UCSD-AML1 (cell line): ENCODE measurements at regions not wholly inside any gene's neighbourhood (a gene's known extent, or its start where the extent isn't known, plus 50 kb on each side); places are given as distances from the start of the nearest gene placed in this dataset.
"Not testable (repeated sequence)": the region's sequence is repeated elsewhere in the genome, so short reads cannot be mapped to it uniquely, and the experiment has no call there.

Experiments used
- DNase-seq: peaks from one replicate; lab custom pipeline; 2025; ENCODE audit not compliant: unreplicated experiment; lab: John Stamatoyannopoulos, UW

- no peak for DNase-seq
Observed at GRCh38 chr3:89533275-89533674, 425.9 kb downstream of the EPHA3 start.

DNA sequence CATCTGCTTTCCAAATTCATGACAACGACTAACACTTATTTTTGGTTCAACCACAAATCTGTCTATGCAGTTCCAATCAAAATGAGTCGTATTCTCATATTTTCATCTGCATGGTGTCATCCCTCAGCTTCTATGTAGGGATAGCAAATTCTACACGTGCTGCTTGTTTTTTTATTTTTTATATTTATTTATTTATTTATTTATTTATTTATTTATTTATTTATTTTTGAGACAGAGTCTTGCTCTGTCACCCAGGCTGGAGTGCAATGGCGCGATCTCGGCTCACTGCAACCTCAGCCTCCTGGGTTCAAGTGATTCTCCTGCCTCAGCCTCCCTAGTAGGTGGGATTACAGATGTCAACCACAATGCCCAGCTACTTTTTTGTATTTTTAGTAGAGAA is 447.2 kb downstream of the EPHA3 start:
- DNase-seq = not testable (repeated sequence)

GRCh38 chr3:89558711-89559110 is 451.3 kb downstream of the EPHA3 start:
- DNase-seq = no peak

- no peak for DNase-seq
Observed at GRCh38 chr3:89560568-89560967, 453.1 kb downstream of the EPHA3 start.

DNA sequence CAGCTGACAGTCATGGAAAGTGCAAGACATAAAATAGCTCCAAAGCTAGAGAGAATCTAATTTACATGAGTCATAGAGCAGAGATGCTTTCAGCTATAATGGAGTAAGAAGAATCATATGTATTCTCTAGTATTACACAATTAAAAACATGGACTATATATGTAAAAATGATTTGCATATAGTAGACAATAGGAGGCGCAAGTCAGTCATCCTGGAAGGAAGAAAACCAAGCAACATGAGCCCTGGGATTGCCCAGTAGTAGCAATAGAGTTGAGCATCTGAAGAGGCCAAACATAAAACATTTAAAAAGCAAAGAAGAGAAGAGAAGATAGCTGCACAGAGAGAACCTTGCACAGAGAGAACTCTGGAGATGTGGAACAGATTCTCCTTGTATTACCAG is 455.0 kb downstream of the EPHA3 start:
- no peak for DNase-seq

- DNase-seq = no peak
Observed at GRCh38 chr3:89565098-89565497, 457.7 kb downstream of the EPHA3 start.

DNA sequence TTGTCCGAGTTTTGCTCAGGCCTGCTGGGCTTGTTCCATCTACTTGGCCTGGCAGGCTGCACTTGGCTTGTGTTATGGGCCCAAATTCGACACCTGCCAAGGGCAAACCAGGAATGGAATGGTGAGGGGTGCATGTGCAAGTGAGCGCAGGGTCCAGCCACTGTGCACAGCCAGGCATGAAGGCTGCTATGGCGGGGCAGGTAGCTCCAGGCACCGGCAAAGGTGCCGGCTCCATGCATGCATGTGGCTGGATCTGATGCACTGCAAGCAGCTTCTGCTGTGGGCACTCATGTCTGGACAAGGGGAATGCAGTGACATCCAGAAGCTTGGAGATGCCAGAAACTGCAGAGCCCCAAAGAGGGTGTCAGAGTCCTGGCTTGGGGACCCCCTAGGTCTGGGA is 463.0 kb downstream of the EPHA3 start:
- peak; percentile 3 for DNase-seq

- DNase-seq = peak; percentile 2
Observed at GRCh38 chr3:89571298-89571697, 463.9 kb downstream of the EPHA3 start.

DNA sequence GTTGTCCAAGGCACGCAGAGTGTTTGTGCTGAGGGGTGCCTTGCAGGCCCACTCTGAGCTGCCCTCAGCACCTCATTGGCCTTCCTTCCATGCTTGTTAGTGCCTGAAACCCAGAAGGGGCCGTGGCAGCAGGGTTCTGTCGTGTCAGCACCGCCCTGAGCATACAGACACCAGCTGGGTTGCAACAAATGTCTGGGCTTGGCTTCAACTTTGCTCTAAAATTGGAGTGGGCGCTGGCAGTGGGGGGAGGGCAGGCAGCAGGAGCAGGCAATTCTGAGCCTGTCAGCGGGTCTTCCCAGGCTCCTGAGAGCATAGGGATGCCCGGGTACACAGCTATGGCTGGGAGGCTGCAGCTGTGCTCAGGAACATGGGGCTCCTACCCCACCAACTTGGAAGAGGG is 464.3 kb downstream of the EPHA3 start:
- no peak for DNase-seq

GRCh38 chr3:89572261-89572660 is 464.8 kb downstream of the EPHA3 start:
- DNase-seq = no peak

GRCh38 chr3:89576417-89576816 is 469.0 kb downstream of the EPHA3 start:
- no peak for DNase-seq

DNA sequence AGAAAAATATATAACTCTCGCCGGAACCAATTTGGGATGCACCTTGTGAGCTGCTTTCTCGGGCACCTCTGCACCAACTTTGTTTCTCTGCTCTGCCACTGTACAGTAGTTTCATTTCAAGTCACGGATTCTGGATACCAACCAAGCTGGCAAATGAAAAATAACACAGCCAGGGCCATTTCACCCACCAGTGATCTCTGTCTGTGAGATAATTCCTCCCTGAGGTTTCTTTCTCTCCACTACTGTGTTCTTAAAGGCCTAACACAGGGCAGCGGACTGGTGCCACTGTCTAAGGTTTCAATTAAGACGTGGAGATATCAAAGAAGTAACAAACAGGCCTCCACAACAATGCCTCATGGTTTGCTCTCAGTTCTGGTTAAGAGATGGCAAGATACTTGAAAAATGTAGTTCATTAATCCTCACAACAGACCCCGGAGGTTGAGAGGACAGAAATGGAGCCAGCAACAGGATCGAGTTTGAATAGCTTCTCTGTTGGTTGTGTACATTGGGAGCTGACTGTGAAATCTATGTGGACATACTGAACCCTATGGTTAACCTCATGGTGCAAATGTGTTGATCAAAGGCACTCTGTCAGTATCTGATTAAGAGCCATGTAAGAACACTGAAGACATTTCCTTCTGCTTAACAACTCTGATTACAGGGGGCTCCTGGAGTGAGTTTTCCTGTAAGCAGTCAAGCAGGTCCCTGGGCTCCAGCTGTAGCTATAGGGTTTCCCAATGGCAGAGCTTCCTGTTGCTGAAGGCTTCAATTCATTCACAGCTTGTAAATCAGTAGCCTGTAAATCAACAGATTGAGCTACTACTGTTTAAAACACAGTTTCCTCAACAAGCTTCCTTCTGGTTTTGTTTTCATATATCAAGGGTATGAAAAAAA is 470.5 kb downstream of the EPHA3 start:
- DNase-seq = no peak

DNA sequence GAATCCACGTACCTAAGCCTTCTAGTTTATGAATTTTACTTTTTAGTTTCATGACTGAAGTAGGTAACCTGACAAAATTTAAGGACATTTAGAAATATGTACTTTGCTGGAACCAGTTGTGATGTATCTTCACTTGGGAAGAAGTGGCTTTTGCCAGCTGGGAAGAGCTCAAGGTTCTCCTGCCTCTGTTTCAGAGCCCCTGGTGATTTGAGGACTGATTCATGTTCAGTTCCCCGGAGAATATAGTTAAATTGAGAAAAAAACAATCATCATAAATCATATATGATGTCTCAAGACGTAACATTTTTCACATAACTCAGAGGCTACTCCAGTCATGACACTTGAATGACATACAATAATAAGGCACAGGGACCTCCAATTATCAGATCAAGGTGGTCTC is 473.4 kb downstream of the EPHA3 start:
- DNase-seq = no peak

GRCh38 chr3:89584398-89584797 is 477.0 kb downstream of the EPHA3 start:
- no peak for DNase-seq

GRCh38 chr3:89586256-89586655 is 478.8 kb downstream of the EPHA3 start:
- no peak for DNase-seq

GRCh38 chr3:89586676-89587075 is 479.3 kb downstream of the EPHA3 start:
- DNase-seq = no peak

DNA sequence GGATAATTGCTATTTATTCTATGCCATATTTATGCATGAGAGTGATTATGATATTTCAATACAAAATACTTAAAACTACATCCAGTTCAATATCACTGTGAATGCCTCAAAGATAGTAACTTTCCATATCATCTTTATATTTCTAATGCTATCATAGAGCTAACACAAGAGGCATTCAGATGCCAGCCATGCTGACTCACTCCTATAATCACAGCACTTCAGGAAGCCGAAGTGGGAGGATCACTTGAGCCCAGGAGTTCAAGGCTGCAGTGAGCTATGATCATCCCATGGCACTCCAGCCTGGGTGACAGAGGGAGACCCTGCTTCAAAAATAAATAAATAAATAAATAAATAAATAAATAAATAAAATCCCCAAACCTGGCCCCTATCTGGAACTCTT is 498.7 kb downstream of the EPHA3 start:
- no peak for DNase-seq

DNA sequence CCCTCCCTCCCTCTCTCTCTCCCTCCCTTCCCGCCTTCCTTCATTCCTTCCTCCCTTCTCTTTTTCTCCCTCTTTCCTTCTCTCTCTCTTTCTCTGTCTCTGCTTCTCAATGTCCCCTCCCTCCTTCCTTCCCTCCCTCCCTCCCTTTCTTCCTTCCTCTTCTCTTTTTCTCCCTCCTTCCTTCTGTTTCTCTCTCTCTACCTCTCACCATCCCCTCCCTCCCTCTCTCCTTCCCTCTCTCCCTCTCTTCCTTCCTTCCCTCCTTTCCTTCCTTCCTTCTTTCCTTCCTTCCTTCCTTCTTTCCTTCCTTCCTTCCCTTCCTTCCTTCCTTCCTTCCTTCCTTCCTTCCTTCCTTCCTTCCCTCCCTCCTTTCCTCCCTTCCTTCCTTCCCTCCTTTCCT is 504.6 kb downstream of the EPHA3 start:
- no peak for DNase-seq

DNA sequence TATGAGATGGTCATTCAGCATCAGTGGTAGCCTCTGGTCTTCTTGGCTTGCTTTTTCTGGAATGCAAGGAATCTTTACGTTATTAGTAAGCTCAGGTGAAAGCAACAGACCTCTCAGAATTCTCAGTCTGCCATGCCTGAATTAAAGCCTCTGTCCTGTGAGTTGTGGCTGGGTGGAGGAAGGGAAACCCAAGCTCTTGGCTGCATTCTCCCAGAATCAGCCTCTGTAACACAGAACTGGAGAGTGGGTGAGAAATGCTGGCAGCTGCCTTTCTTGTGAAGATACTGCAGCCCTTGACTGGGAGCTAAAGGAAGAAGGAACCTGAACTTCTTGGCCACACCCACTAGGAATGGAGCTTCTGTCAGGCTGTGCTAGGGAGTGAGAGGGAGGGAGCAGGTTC is 505.8 kb downstream of the EPHA3 start:
- no peak for DNase-seq

- DNase-seq = no peak
Observed at GRCh38 chr3:89617706-89618105, 510.3 kb downstream of the EPHA3 start.

GRCh38 chr3:89619263-89619662 is 511.8 kb downstream of the EPHA3 start:
- DNase-seq = no peak

DNA sequence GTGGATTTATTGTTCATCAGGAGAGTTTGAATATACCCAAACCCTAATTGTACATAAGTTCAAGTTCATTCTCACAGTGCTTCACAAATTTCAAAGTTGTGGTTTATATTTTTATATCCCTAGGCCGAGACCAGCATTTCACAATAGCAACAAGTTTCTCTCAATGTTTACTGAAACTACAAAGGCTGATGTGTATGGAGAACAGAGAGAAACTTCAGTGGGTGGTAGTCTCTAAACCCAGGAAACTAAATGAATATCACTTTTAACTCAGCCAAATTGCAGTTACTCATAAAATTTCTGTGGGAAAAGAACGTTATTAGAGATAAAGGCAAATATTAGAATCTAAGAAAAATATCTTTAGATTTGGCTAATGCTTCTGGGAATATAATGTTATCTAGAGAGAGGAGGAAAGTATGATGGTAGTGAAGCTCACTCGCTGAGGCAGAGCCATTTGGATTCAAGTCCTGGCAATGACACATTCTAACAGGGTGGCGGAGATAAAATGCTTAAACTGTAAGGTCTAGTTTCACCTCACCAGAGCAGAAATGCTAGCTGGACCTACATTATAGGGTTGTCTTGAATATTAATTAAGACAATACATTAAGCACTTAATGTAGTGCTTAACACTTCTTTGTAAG is 514.8 kb downstream of the EPHA3 start:
- no peak for DNase-seq

DNA sequence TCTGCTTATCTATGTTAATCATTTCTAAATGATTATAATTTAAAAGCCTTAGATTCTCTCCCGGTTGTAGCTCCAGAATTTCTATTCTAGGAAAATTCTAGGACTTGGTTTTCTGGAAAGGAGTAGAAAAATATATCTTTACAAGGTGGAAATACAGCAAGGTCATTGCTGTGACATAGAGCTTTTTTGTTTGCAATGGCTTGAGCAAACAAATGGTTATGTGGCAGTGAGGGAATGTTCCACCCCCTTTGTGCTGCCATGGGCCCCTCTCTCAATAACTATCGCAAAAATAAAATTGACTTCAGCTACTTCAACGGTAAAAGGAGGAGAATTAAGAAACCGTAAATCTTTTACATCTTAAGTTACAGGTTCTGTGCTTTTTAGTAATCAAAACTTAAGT is 517.1 kb downstream of the EPHA3 start:
- DNase-seq = no peak
